Mesodermal cell (in vitro differentiated cells): ENCODE measurements at regions not wholly inside any gene's neighbourhood (a gene's known extent, or its start where the extent isn't known, plus 50 kb on each side); places are given as distances from the start of the nearest gene placed in this dataset.

Experiments
- H3K27ac ChIP-seq: 2 replicates; pipeline ENCODE4 v1.7.0; 2013; ENCODE audit warnings: mild to moderate bottlenecking, low read depth, low read length, moderate library complexity; ENCODE audit not compliant: severe bottlenecking
- H3K36me3 ChIP-seq: 2 replicates; pipeline ENCODE4 v1.7.1; 2013; ENCODE audit warnings: mild to moderate bottlenecking, low read length, moderate library complexity; ENCODE audit not compliant: control insufficient read depth, insufficient read depth
- H3K4me1 ChIP-seq: one replicate; pipeline ENCODE4 v1.7.1; 2013; ENCODE audit warnings: mild to moderate bottlenecking, low read length; ENCODE audit not compliant: insufficient read depth, control insufficient read depth, poor library complexity, severe bottlenecking
- H3K4me3 ChIP-seq: 2 replicates; pipeline ENCODE4 v1.7.0; 2013; ENCODE audit warnings: low read length, control low read depth, mild to moderate bottlenecking; ENCODE audit not compliant: insufficient read depth, poor library complexity, severe bottlenecking; ENCODE audit errors: extremely low read depth
- H3K9me3 ChIP-seq: 2 replicates; pipeline ENCODE4 v1.7.1; 2013; ENCODE audit warnings: mild to moderate bottlenecking, low read length, moderate library complexity; ENCODE audit not compliant: control insufficient read depth
- WGBS, 2 experiments: methylation state at CpG; one replicate each; pipeline ENCODE4 v1.1.5; 2013; ENCODE audit warnings: missing lambda C conversion rate in 2 of 2; ENCODE audit not compliant: insufficient coverage in 2 of 2; 5-methylcytosine and 5-hydroxymethylcytosine counted together

DNA sequence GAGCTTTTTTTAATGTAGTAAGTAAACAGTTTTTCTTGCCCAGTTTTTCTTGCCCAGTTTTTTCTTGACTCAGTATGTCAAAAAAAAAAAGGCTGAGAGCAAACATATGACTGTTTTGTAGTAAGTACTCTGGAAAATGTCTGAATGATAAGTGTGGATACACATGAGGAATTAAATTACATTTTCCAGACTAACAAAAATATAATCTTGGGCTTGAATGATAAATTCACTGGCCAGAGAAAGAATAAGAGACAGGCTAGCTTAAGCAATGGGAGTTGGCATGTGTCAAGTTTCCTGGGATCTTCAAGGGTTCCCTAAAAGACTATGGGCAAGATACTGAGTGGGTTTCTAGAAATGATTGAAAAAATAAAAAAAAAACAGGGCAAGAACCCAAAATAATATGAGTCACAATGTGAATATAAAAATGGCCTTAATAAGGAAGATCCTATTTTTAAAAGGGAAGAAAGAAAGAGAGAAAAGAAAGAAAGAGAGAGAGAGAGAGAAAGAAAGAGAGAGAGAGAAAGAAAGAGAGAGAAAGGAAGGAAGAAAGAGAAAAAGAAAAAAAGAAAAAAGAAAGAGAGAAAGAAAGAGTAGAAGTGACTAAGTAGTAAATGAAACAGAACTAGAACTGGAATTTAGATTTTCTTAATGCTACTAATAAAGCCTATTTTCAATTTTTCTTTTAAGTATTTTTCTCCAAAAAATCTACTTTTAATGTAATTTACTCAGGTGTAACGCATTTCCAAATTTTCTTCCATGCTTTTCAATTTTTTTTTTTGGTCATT is 60.2 kb downstream of the TFPI2 start:
- no peak overlapping the region for H3K27ac ChIP-seq
- no peaks in the 10 kb centered on the region for H3K4me1 ChIP-seq
- H3K9me3 ChIP-seq, result no peaks in the 10 kb centered on the region
- no peaks in the 10 kb centered on the region for H3K36me3 ChIP-seq
- H3K4me3 ChIP-seq, result no peak overlapping the region
- WGBS, 2 experiments, result 90% methylated on average over 1 of the region's 1 CpG; no CpG with 5 or more reads in 1 of the 2 experiments

DNA sequence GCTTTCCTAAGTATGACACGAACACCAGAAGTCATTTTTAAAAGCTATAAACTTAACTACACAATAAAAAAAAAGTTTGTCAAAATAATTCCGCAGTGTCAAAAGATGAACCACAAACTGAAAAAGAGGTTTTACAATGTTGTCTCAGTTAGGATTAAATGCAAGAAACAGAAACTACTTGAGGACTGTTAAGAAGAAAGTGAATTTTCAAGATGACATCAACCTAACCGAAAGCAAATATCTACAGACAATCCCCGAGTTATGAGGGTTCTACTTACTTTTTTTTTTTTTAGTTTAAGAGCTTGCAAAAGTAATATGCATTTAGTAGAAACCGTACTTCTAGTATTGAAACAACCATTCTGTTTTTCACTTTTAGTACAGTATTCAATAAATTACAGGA is 62.3 kb downstream of the TFPI2 start:
- Histone ChIP-seq H3K4me3 (no peak overlapping the region), H3K9me3 (no peaks in the 10 kb centered on the region), H3K4me1 (no peaks in the 10 kb centered on the region), H3K36me3 (no peaks in the 10 kb centered on the region), H3K27ac (no peak overlapping the region)
- no CpG with 5 or more reads among the region's 5 CpGs for WGBS, 2 experiments

DNA sequence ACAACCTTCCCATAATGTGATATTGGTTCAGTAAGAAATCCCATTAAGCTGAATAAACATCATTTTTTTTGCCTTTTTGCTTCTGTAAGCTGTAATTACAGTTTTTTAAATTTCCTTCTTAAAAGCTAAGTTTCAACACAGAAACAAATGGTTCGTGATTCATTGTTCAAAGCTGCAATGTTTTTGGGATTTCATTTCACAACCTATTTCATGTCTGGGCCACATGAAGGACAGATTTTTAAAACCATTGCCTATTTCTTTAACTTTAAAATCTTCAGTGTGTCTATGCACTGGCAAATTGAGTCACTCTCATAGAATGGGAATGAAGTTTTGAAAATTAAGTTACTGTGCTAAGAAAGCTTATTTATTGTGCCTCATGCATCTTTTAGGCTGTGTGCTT is 66.9 kb downstream of the TFPI2 start:
- Histone ChIP-seq H3K4me1 (no peaks in the 10 kb centered on the region), H3K4me3 (no peak overlapping the region), H3K27ac (no peak overlapping the region), H3K9me3 (no peaks in the 10 kb centered on the region), H3K36me3 (no peaks in the 10 kb centered on the region)
- 57% methylated on average over 1 of the region's 1 CpG; no CpG with 5 or more reads in 1 of the 2 experiments for WGBS, 2 experiments

DNA sequence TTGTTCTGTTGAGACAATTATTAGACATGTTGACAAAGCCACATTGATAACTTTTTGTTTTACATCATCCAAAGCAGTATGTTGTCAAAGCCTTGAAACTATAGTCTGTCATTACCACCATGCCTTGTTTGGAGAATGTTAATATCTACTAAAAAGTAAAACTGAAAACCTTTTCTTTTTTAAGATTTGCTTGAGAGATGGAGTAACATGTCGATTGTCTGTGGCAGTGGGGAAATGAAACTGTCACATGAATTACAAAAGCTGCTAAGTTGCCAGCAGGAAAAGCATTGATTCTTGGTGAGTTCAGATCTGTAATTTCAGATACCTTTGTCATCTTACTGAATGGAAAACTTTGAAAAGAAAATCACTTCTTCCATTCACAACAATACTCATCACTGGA is 69.1 kb downstream of the TFPI2 start:
- Histone ChIP-seq H3K27ac (no peak overlapping the region), H3K4me3 (no peak overlapping the region), H3K36me3 (no peaks in the 10 kb centered on the region), H3K9me3 (no peaks in the 10 kb centered on the region), H3K4me1 (no peaks in the 10 kb centered on the region)
- WGBS, 2 experiments, result no CpG with 5 or more reads among the region's 1 CpG

DNA sequence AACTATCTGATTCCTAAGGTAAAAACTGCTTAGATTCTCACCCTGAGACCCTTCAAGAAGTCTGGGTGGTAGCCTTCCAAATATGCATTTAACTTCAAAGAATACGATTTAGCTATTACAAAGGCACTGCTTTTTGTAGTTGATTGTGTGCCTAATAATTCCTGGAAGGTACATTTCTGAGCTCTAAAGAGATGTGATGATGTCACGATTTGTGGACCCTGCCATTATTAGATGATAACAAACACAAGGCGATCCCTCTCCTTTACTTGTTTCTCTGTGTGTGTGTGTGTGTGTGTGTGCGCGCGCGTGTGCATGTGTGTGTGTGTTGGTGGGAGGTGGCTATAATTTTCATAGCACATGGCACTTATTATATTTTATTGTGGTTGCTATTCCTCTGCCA is 70.9 kb downstream of the TFPI2 start:
- WGBS, 2 experiments, result no CpG with 5 or more reads among the region's 7 CpGs
- Histone ChIP-seq H3K4me1 (no peaks in the 10 kb centered on the region), H3K36me3 (no peaks in the 10 kb centered on the region)

DNA sequence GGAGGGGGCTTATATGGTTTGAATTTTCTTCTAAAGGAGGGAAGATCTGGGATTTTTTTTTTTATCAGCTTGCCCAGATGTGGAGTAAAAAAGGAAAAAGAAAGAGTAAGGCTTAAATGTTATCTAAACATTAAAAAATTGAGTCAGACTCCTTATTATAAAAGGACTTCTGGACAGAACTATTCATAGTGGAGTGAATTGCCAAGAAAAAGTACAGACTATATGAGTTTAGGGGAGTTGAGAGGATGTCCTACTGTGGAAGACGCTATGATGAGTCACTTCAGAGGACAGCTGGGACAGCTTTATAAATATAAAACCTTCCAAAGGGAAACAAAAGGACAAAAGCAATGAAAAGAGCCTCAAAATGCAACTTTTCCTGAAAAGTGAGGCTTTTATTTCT is 73.0 kb downstream of the TFPI2 start:
- H3K4me1 ChIP-seq, result no peaks in the 10 kb centered on the region
- no peak overlapping the region for H3K4me3 ChIP-seq
- H3K9me3 ChIP-seq, result no peaks in the 10 kb centered on the region
- H3K36me3 ChIP-seq, result no peaks in the 10 kb centered on the region
- H3K27ac ChIP-seq, result no peak overlapping the region
- 100% methylated on average over 1 of the region's 1 CpG; no CpG with 5 or more reads in 1 of the 2 experiments for WGBS, 2 experiments

More for the DNA sequence above, 70.9 kb downstream of the TFPI2 start:
- no peak overlapping the region for H3K27ac ChIP-seq
- no peaks in the 10 kb centered on the region for H3K9me3 ChIP-seq
- no peak overlapping the region for H3K4me3 ChIP-seq

DNA sequence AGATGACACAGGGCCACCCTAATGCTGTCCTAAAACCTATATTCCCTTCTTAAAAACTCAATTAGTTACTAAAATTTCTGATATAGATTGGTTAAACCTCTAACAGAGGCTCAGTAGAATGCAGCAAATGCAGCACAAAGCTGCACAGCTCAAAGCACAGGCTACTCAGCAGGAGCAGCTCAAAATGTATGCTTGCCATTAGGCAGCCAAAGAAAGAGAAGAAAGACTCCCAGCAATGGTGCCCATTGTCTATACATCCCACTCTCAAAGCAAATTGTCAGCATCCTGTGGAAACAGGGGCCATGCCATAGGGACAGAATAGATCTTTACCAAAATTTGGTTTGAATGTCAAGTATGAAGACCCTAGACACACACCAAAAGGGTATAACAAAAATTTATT is 73.5 kb downstream of the TFPI2 start:
- Histone ChIP-seq H3K9me3 (no peaks in the 10 kb centered on the region), H3K36me3 (no peaks in the 10 kb centered on the region), H3K4me3 (no peak overlapping the region), H3K27ac (no peak overlapping the region), H3K4me1 (no peaks in the 10 kb centered on the region)

DNA sequence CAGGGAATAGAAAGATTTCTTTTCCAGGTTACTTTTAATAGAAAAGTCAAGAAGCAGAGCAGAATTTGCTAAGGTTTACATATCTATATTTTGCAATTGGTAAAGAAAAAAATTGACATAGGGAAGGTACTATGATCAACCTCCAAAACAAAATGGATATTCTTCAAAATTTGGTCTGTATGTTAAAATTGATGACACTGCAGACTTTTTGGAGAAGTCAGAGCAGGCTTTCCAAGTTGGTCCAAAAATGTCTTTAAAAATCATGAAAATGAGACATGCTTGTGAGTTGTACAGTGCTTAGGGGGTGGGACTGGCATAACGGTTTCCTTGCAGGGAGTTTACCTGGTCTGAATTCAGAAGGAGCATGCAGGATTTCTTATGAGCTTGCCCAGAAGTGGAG is 77.0 kb downstream of the TFPI2 start:
- 100% methylated on average over 1 of the region's 1 CpG; no CpG with 5 or more reads in 1 of the 2 experiments for WGBS, 2 experiments

DNA sequence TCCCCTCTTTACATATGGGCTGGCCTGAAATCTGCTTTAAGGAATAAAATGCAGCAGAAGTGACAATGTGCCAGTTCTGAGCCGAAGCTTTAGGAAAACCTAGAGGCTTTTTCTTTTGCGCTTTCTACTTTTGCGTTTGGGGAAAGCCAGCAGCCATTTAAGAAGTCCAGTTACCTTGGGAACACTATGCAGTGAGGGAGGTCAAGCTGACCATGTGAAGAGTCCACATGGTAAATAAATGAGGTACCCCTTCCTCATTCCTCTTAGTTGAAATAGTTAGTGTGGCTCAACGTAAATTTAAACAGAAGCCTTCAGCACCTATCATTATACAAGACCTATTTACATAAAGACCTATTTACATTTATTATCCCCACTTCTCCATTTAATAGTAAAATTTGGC is 78.5 kb downstream of the TFPI2 start:
- Histone ChIP-seq H3K9me3 (no peaks in the 10 kb centered on the region), H3K4me3 (no peak overlapping the region), H3K36me3 (no peaks in the 10 kb centered on the region), H3K27ac (no peak overlapping the region), H3K4me1 (no peaks in the 10 kb centered on the region)
- WGBS, 2 experiments, result 85 to 86% methylated on average over 3 of the region's 4 CpGs

More for the DNA sequence above, 77.0 kb downstream of the TFPI2 start:
- Histone ChIP-seq H3K36me3 (no peaks in the 10 kb centered on the region), H3K4me1 (no peaks in the 10 kb centered on the region), H3K9me3 (no peaks in the 10 kb centered on the region), H3K27ac (no peak overlapping the region), H3K4me3 (no peak overlapping the region)

DNA sequence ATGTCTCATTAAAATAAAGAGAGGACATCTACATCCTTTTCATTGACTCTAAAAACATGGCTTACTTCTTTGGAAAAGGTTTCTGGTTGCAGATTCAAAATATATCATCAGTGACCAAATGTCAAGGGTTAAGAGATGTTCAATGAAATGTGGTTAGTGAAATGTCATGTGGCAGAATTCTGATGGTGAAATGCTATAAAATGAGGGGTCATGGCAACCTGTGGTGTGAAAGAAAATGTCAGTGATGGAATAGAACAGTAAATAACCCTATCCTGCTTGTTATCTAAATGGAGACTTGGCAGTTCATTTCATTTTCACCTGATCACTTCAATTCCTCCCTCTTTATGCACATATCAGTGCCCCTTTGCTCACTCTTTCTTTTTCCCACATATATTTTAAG is 79.4 kb downstream of the TFPI2 start:
- H3K4me3 ChIP-seq, result no peak overlapping the region
- H3K9me3 ChIP-seq, result no peaks in the 10 kb centered on the region

DNA sequence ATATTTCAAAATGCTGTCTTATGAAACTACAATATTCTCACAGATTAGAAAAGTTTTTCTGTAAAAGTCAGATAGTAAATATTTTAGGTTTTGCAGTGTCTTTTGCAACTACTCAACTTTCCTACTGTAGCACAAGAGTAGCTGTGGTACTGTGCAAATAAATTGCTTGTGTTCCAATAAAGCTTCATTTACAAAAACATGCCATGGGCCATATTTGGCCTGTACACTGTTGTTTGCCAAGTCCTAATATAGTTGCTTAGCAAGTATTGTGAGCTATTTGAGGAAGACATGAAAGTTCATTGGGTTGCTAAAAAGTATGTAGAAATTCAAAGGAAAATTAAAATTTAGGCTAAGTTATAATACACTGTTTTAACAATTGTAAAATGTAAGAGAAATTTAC is 80.0 kb downstream of the TFPI2 start:
- H3K27ac ChIP-seq, result no peak overlapping the region
- no peaks in the 10 kb centered on the region for H3K36me3 ChIP-seq
- H3K9me3 ChIP-seq, result no peaks in the 10 kb centered on the region
- H3K4me3 ChIP-seq, result no peak overlapping the region
- no peaks in the 10 kb centered on the region for H3K4me1 ChIP-seq

More for the DNA sequence above, 79.4 kb downstream of the TFPI2 start:
- Histone ChIP-seq H3K36me3 (no peaks in the 10 kb centered on the region), H3K4me1 (no peaks in the 10 kb centered on the region), H3K27ac (no peak overlapping the region)
